A549 (cell line): ENCODE measurements at regions not wholly inside any gene's neighbourhood (a gene's known extent, or its start where the extent isn't known, plus 50 kb on each side); places are given as distances from the start of the nearest gene placed in this dataset.

Experiments
- CEBPB ChIP-seq, 2 experiments: fragments of >200 bp in 1 of 2; sonication (Bioruptor Twin) in 1 of 2; formaldehyde crosslinking in 1 of 2; IDR thresholded peaks; 2 replicates each; pipeline ENCODE4 v1.6.1; 2012 to 2016
- CHD2 ChIP-seq: fragments of 150-350 bp; IDR thresholded peaks from 2 replicates; pipeline ENCODE4 v1.6.1; 2014; ENCODE audit warnings: low read length; ENCODE audit not compliant: partially characterized antibody
- EP300 ChIP-seq, 2 experiments: fragments of >200 bp; sonication (Bioruptor Twin); formaldehyde crosslinking; IDR thresholded peaks; 2 replicates in 1 of 2; 3 replicates in 1 of 2; pipeline ENCODE4 v1.6.1; 2016 to 2017
- JUN ChIP-seq, 2 experiments: fragments of >200 bp; sonication (Bioruptor Twin); formaldehyde crosslinking; IDR thresholded peaks; 2 replicates in 1 of 2; 3 replicates in 1 of 2; pipeline ENCODE4 v1.6.1; 2016 to 2017
- KDM5A ChIP-seq: fragments of 200-600 bp; sonication (generic); IDR thresholded peaks from 2 replicates; pipeline ENCODE4 v1.6.1; 2016; ENCODE audit warnings: antibody characterized with exemption, mild to moderate bottlenecking
- NPAS2 ChIP-seq: fragments of 250-450 bp; sonication (Bioruptor Pico); IDR thresholded peaks from 2 replicates; pipeline ENCODE4 v1.8.0; 2022; ENCODE audit warnings: mild to moderate bottlenecking, moderate library complexity, borderline replicate concordance
- RAD21 ChIP-seq, 2 experiments: fragments of >200 bp in 1 of 2; sonication (Bioruptor Twin) in 1 of 2; formaldehyde crosslinking in 1 of 2; IDR thresholded peaks in 1 of 2; conservative IDR thresholded peaks in 1 of 2; 2 replicates in 1 of 2; 3 replicates in 1 of 2; pipeline ENCODE4 v1.6.1; 2012 to 2018; ENCODE audit warnings: inconsistent platforms in 1 of 2
- RFX5 ChIP-seq: fragments of 450-650 bp; IDR thresholded peaks from 2 replicates; pipeline ENCODE4 v1.7.1; 2014; ENCODE audit warnings: antibody characterized with exemption, mild to moderate bottlenecking, moderate library complexity

DNA sequence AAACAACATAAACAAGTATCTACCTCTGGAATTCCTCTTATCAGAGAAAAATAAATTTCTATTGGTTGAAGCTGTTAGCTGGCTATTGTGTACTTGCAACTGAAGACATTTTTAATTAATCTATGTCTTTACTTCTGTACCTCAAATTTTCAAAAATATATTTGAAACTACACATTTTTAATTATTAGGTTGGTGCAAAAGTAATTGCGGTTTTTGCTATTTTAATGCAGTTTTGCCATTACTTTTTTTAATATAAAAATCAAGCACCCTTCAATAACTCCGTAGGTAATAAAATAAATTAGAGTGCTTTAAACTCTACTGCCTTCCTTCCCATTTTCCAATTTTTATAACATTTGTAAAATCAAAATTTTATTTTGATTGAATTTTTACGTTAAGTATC, 262.1 kb upstream of the DUSP10 start:
- no peak for TF ChIP-seq KDM5A
- no peak for TF ChIP-seq EP300 (IDR thresholded peaks at IDR 0.05)
- TF ChIP-seq RAD21 (conservative IDR thresholded peaks at IDR 0.05 in 1 of 2, IDR thresholded peaks at IDR 0.05 in 1 of 2) = no peak
- TF ChIP-seq CHD2 = no peak
- TF ChIP-seq RFX5 = no peak
- no peak for TF ChIP-seq CEBPB (IDR thresholded peaks at IDR 0.05)
- no peak for TF ChIP-seq JUN (IDR thresholded peaks at IDR 0.05)
- TF ChIP-seq NPAS2 = no peak
